Keratinocyte (primary cell): ENCODE measurements at regions not wholly inside any gene's neighbourhood (a gene's known extent, or its start where the extent isn't known, plus 50 kb on each side); places are given as distances from the start of the nearest gene placed in this dataset.

Experiments used
- CTCF ChIP-seq, 3 experiments: IDR thresholded peaks in 1 of 3; conservative IDR thresholded peaks in 1 of 3; optimal IDR thresholded peaks in 1 of 3; 2 replicates in 2 of 3; 3 replicates in 1 of 3; pipeline versions ENCODE3 to v1.5.1; 2011; ENCODE audit warnings: low read length in 3 of 3, mild to moderate bottlenecking in 3 of 3, moderate library complexity in 2 of 3, control low read depth in 1 of 3, inconsistent platforms in 1 of 3; ENCODE audit not compliant: insufficient read depth in 2 of 3; ENCODE audit errors: extremely low read depth in 1 of 3
- EZH2 ChIP-seq: IDR thresholded peaks from one replicate; pipeline ENCODE4 v1.6.1; 2012; ENCODE audit warnings: inconsistent platforms, mild to moderate bottlenecking, low read length, moderate library complexity

GRCh38 chr4:81314196-81314896, 99.3 kb upstream of the PRKG2 start:
- no peak for TF ChIP-seq CTCF (optimal IDR thresholded peaks at IDR 0.05 in 1 of 3, IDR thresholded peaks at IDR 0.05 in 1 of 3, conservative IDR thresholded peaks at IDR 0.05 in 1 of 3; ENCODE audit: extremely low read depth in 1 of 3, insufficient read depth in 2 of 3, low read length in 3 of 3)
- TF ChIP-seq EZH2, result no peak
